ENCODE measurements at regions not wholly inside any gene's neighbourhood (a gene's known extent, or its start where the extent isn't known, plus 50 kb on each side); places are given as distances from the start of the nearest gene placed in this dataset.

DNA sequence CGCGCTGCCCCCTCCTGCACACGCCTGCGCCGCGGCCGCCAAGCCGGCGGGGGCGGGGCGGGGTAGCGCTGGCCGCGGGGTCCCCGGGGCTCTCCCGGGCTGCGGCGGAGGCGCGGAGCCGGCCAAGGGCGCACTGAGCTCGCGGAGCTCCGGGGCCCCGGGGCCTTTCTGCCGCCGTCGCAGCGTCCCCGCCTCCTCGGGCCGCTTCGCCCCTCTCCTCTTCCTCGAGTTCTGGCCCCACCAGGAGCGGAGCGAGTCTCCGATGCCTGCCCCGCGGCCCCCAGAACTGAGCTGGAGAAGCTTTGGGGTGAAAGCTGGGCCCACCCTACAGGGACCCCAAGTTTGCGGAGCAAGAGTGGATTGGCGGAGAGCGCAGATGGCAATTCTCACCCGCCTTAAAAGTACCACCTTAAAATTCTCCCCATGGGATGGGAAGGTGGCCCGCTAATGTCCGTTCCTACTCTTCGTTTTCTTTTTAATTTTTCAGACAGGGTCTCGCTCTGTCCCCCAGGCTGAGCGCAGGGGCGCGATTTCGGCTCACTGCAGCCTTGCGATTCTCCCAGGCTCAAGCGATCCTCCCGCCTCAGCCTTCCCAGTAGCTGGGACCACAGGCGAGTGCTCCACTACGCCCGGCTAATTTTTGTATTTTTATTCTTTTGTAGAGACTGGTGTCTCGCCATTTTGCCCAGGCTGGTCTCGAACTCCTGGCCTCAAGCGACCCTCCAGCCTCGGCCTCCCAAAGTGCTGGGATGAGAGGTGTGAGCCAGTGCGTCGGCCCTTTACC lies 129.6 kb downstream of the NDUFA12 start:
- Mint-ChIP-seq H3K4me3 (peak overlapping the region; percentile 89), H3K9me3 (no peaks in the 10 kb centered on the region), H3K27ac (peak overlapping the region in 1 of 2 donors; percentile 15), H3K4me1 (peaks cover 10 to 22% of the 10 kb centered on the region in 2 donors), H3K36me3 (no peaks in the 10 kb centered on the region), H3K27me3 (ENCODE audit: low read depth in 2 of 2) (peaks cover 54 to 70% of the 10 kb centered on the region in 2 donors)
- Histone ChIP-seq H3K27ac (ENCODE audit: low read length) (no peak overlapping the region), H3K9me3 (ENCODE audit: control insufficient read depth, insufficient read depth, low read length) (no peaks in the 10 kb centered on the region), H3K27me3 (ENCODE audit: control insufficient read depth, insufficient read depth, low read length) (peaks cover 33% of the 10 kb centered on the region), H3K4me1 (ENCODE audit: control insufficient read depth, insufficient read depth, low read length) (peaks cover 14% of the 10 kb centered on the region), H3K4me3 (ENCODE audit: low read length) (peak overlapping the region; percentile 32), H3K36me3 (ENCODE audit: control insufficient read depth, insufficient read depth, low read length) (no peaks in the 10 kb centered on the region)
- 7% methylated on average over 64 of the region's 64 CpGs for WGBS (ENCODE audit: insufficient coverage)
- DNase-seq, result peak in 1 of 2 donors; percentile 4
- TF ChIP-seq, protein P1, sequence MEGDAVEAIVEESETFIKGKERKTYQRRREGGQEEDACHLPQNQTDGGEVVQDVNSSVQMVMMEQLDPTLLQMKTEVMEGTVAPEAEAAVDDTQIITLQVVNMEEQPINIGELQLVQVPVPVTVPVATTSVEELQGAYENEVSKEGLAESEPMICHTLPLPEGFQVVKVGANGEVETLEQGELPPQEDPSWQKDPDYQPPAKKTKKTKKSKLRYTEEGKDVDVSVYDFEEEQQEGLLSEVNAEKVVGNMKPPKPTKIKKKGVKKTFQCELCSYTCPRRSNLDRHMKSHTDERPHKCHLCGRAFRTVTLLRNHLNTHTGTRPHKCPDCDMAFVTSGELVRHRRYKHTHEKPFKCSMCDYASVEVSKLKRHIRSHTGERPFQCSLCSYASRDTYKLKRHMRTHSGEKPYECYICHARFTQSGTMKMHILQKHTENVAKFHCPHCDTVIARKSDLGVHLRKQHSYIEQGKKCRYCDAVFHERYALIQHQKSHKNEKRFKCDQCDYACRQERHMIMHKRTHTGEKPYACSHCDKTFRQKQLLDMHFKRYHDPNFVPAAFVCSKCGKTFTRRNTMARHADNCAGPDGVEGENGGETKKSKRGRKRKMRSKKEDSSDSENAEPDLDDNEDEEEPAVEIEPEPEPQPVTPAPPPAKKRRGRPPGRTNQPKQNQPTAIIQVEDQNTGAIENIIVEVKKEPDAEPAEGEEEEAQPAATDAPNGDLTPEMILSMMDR (IDR thresholded peaks at IDR 0.05), result no peak
- ATAC-seq, result peak; percentile 43 to 79 (median 71)
- intact Hi-C loops (cut with micrococcal nuclease), result loop anchor here (10.0 kb wide), 1 partner anchor 111 kb away; no protein-coding TSS in a partner anchor

DNA sequence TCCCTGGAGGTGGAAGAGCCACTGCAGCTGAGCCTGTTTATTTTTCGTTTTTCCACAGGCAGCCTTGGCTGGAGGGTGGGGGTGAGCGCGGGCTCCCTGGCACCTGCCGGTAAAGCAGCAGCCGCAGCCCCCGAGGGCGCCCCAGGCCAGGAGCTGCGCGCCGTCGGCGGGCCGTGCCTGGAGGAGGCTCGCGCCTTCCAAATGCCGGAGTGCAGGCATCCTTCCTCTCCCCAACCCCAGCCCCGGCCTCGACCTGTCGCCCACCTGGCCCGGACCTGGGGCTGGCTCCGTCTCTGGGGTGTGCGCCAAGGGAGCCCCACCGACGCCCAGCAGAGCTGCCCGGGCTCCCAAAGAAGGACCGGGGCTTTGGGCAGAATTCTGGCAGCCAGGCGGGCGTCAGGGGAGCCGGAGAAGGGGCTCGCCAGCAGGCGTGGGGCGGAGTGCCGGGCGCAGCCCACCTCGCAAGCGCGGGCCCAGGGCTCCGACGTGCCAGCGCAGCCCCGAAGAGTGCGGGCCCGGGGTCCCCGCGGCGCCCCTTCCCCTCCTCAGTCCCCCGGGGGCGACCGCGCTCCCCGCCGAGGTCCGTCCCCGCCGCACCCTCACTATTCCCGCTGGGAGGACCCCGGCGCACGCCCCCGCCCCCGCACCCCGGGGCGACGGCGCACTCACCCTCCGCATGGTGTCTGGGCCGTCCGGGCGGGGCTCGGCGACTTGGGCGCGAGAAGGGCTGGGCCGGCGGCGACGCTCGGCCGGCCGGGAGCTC lies 130.3 kb downstream of the NDUFA12 start:
- H3K9me3 Mint-ChIP-seq, result no peaks in the 10 kb centered on the region
- Histone ChIP-seq H3K27ac (ENCODE audit: low read length) (no peak overlapping the region), H3K27me3 (ENCODE audit: control insufficient read depth, insufficient read depth, low read length) (peaks cover 29% of the 10 kb centered on the region), H3K9me3 (ENCODE audit: control insufficient read depth, insufficient read depth, low read length) (no peaks in the 10 kb centered on the region), H3K36me3 (ENCODE audit: control insufficient read depth, insufficient read depth, low read length) (no peaks in the 10 kb centered on the region), H3K4me1 (ENCODE audit: control insufficient read depth, insufficient read depth, low read length) (peaks cover 14% of the 10 kb centered on the region), H3K4me3 (ENCODE audit: low read length) (no peak overlapping the region)
- H3K4me1 Mint-ChIP-seq, result peaks cover 10 to 22% of the 10 kb centered on the region in 2 donors
- TF ChIP-seq, protein P1 (IDR thresholded peaks at IDR 0.05), result no peak
- H3K36me3 Mint-ChIP-seq, result no peaks in the 10 kb centered on the region
- DNase-seq (peak in 1 of 2 donors; percentile 4), ATAC-seq (peak in 1 of 3 donors; percentile 32)
- peaks cover 48 to 69% of the 10 kb centered on the region in 2 donors for H3K27me3 Mint-ChIP-seq (ENCODE audit: low read depth in 2 of 2)
- no peak overlapping the region for H3K27ac Mint-ChIP-seq
- no peak overlapping the region for H3K4me3 Mint-ChIP-seq
- 3% methylated on average over 80 of the region's 80 CpGs for WGBS (ENCODE audit: insufficient coverage)
- intact Hi-C loops (cut with micrococcal nuclease), result loop anchor here (10.0 kb wide), 1 partner anchor 112 kb away; no protein-coding TSS in a partner anchor

DNA sequence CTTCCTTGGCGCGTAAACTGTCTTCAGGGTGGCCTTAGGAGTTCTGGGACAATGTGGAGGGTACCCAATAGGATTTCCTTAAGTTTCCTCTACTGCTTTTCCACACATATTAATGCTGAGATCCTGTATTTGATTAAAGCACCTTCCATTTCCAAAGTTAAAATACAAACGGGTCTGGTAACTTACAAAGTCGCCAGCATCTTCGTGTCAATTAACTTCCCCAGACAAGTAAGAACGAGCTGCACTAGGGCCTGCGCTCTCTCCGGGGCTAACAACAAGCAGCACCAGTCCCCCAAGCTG lies 130.9 kb downstream of the NDUFA12 start:
- H3K27me3 Mint-ChIP-seq (ENCODE audit: low read depth in 2 of 2), result peaks cover 48 to 64% of the 10 kb centered on the region in 2 donors
- no peak overlapping the region for H3K27ac ChIP-seq (ENCODE audit: low read length)

More for the DNA sequence above, 130.9 kb downstream of the NDUFA12 start:
- Mint-ChIP-seq H3K27ac (no peak overlapping the region), H3K4me1 (peaks cover 10 to 22% of the 10 kb centered on the region in 2 donors), H3K36me3 (no peaks in the 10 kb centered on the region), H3K9me3 (no peaks in the 10 kb centered on the region), H3K4me3 (peak overlapping the region; percentile 86)
- TF ChIP-seq, protein P1 (IDR thresholded peaks at IDR 0.05), result no peak
- Histone ChIP-seq H3K4me1 (ENCODE audit: control insufficient read depth, insufficient read depth, low read length) (peaks cover 14% of the 10 kb centered on the region), H3K4me3 (ENCODE audit: low read length) (no peak overlapping the region), H3K36me3 (ENCODE audit: control insufficient read depth, insufficient read depth, low read length) (no peaks in the 10 kb centered on the region), H3K27me3 (ENCODE audit: control insufficient read depth, insufficient read depth, low read length) (peaks cover 27% of the 10 kb centered on the region), H3K9me3 (ENCODE audit: control insufficient read depth, insufficient read depth, low read length) (no peaks in the 10 kb centered on the region)
- intact Hi-C loops (cut with micrococcal nuclease), result loop anchor here (10.0 kb wide), 1 partner anchor 112 kb away; no protein-coding TSS in a partner anchor
- no peak for DNase-seq
- WGBS (ENCODE audit: insufficient coverage), result 29% methylated on average over 8 of the region's 8 CpGs
- ATAC-seq, result no peak
